DND-41 (cell line): ENCODE measurements at regions not wholly inside any gene's neighbourhood (a gene's known extent, or its start where the extent isn't known, plus 50 kb on each side); places are given as distances from the start of the nearest gene placed in this dataset.

Experiments
- ATAC-seq: fragments of 200-7000 bp; cut with Tn5 transposase; 3 replicates; pipeline ENCODE4 v1.9.1; 2021; ENCODE audit warnings: low read depth; ENCODE audit not compliant: insufficient read depth
- DNase-seq: peaks from one replicate; pipeline ENCODE4 v3.0.0-alpha.2; 2020
- H2AFZ ChIP-seq: 2 replicates; pipeline ENCODE4 v1.6.0; 2012; ENCODE audit warnings: low read depth, low read length
- H3K27ac ChIP-seq: 2 replicates; pipeline ENCODE4 v1.5.1; 2012; ENCODE audit warnings: low read length, inconsistent platforms
- H3K27me3 ChIP-seq: fragments of 200-600 bp; sonication (generic); 2 replicates; pipeline ENCODE4 v1.6.0; 2012; ENCODE audit warnings: low read length, mild to moderate bottlenecking, inconsistent platforms; ENCODE audit not compliant: insufficient read depth, poor library complexity
- H3K36me3 ChIP-seq: 2 replicates; pipeline ENCODE4 v1.5.1; 2012; ENCODE audit warnings: low read length, inconsistent platforms; ENCODE audit not compliant: insufficient read depth
- H3K4me1 ChIP-seq: 2 replicates; pipeline ENCODE4 v1.5.1; 2012; ENCODE audit warnings: mild to moderate bottlenecking, low read length; ENCODE audit not compliant: insufficient read depth
- H3K4me2 ChIP-seq: 2 replicates; pipeline ENCODE4 v1.6.0; 2012; ENCODE audit warnings: mild to moderate bottlenecking, moderate library complexity, low read length, inconsistent platforms; ENCODE audit not compliant: insufficient read depth
- H3K4me3 ChIP-seq, 2 experiments: fragments of 200-600 bp in 1 of 2; shearing (Covaris generic) in 1 of 2; 2 replicates each; pipeline ENCODE4 v1.5.1; 2012 to 2016; ENCODE audit warnings: inconsistent platforms in 2 of 2, low read length in 2 of 2, mild to moderate bottlenecking in 2 of 2, low read depth in 1 of 2, moderate library complexity in 1 of 2
- H3K79me2 ChIP-seq: 2 replicates; pipeline ENCODE4 v1.6.0; 2012; ENCODE audit warnings: low read length, inconsistent platforms; ENCODE audit not compliant: insufficient read depth
- H3K9ac ChIP-seq: 2 replicates; pipeline ENCODE4 v1.6.0; 2012; ENCODE audit warnings: low read depth, mild to moderate bottlenecking, inconsistent platforms, low read length, moderate library complexity
- H3K9me3 ChIP-seq: 2 replicates; pipeline ENCODE4 v1.5.1; 2012; ENCODE audit warnings: low read length, moderate library complexity, mild to moderate bottlenecking, inconsistent platforms; ENCODE audit not compliant: insufficient read depth, severe bottlenecking
- H4K20me1 ChIP-seq: 2 replicates; pipeline ENCODE4 v1.6.0; 2012; ENCODE audit warnings: low read length; ENCODE audit not compliant: insufficient read depth
- CTCF ChIP-seq: IDR thresholded peaks from 2 replicates; pipeline ENCODE4 v1.5.1; 2012; ENCODE audit warnings: borderline replicate concordance, low read length, moderate library complexity, mild to moderate bottlenecking; ENCODE audit not compliant: poor library complexity, severe bottlenecking; ENCODE audit errors: extremely low read depth
- EZH2 ChIP-seq: IDR thresholded peaks from 3 replicates; pipeline ENCODE4 v1.6.1; 2012; ENCODE audit warnings: borderline replicate concordance, low read depth, mild to moderate bottlenecking, moderate library complexity, low read length, inconsistent platforms; ENCODE audit not compliant: severe bottlenecking

DNA sequence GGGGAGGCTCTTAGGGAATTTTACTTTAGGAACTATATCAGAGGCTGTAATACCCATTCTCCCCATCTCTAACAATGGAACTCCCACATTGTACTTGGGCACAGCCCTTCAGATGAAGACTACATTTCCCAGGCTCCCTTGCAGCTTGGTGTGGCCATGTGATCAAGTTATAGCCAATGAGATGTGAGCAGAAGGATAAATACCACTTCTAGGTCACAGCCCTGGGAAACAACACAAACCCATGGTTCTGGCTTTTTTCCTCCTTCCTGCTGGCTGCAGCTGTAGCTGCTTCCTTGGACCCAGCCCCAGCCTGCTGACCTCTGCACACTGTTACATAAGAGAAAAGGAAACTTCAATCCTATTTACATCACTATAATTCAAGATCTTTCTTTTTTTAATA is 445.9 kb upstream of the JARID2 start:
- peak; percentile 48 for DNase-seq

DNA sequence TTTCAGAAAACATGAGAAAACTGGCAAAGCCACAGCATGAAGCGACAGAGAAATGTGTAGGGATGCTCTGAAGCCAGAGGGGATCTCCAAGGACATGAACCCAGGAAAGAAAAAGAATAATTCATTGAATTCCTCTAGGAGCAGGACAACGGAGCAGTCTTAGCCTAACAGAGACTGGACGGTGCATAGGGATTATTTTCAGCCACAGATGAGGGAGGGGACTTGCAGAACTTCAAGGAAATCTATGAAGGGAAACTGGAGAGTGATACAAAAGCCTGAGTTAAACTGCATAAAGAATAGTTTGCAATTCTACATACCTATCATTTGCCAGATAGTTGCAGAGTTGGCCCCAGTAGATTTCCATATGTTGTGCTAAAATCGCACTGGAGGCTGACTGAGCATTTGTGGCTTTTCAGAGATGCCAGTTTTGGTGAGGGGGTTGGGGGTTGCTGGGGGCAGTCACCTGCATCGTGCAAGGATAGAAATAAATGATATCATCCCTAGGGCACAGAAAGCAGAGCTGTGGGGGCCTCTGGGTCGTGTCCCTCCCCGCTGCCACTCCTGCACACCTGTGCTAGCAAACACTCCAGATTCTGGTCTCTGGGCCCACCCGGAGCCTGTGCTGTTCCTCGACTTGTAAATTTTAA is 443.2 kb upstream of the JARID2 start:
- TF ChIP-seq EZH2: no peak
- no peak for TF ChIP-seq CTCF
- no peak overlapping the region for H3K4me3 ChIP-seq
- H3K36me3 ChIP-seq: no peaks in the 10 kb centered on the region
- H2AFZ ChIP-seq: no peak overlapping the region
- DNase-seq (peak; percentile 21), ATAC-seq (0 out of 3 replicates have a peak, but pooled peaks have one; percentile 32)
- H4K20me1 ChIP-seq: no peaks in the 10 kb centered on the region
- H3K27me3 ChIP-seq: no peaks in the 10 kb centered on the region
- no peak overlapping the region for H3K4me2 ChIP-seq
- H3K79me2 ChIP-seq: no peaks in the 10 kb centered on the region
- peaks cover 17% of the 10 kb centered on the region for H3K4me1 ChIP-seq
- no peak overlapping the region for H3K9ac ChIP-seq
- H3K27ac ChIP-seq: no peak overlapping the region
- H3K9me3 ChIP-seq: no peaks in the 10 kb centered on the region

More for the DNA sequence above, 445.9 kb upstream of the JARID2 start:
- Histone ChIP-seq H3K36me3 (no peaks in the 10 kb centered on the region), H2AFZ (no peak overlapping the region), H3K9ac (no peak overlapping the region), H3K79me2 (no peaks in the 10 kb centered on the region), H4K20me1 (no peaks in the 10 kb centered on the region), H3K4me1 (peaks cover 24% of the 10 kb centered on the region), H3K27me3 (no peaks in the 10 kb centered on the region), H3K9me3 (no peaks in the 10 kb centered on the region), H3K4me2 (no peak overlapping the region), H3K4me3 (no peak overlapping the region), H3K27ac (no peak overlapping the region)
- TF ChIP-seq CTCF (no peak), EZH2 (no peak)
- ATAC-seq: peak; percentile 80

DNA sequence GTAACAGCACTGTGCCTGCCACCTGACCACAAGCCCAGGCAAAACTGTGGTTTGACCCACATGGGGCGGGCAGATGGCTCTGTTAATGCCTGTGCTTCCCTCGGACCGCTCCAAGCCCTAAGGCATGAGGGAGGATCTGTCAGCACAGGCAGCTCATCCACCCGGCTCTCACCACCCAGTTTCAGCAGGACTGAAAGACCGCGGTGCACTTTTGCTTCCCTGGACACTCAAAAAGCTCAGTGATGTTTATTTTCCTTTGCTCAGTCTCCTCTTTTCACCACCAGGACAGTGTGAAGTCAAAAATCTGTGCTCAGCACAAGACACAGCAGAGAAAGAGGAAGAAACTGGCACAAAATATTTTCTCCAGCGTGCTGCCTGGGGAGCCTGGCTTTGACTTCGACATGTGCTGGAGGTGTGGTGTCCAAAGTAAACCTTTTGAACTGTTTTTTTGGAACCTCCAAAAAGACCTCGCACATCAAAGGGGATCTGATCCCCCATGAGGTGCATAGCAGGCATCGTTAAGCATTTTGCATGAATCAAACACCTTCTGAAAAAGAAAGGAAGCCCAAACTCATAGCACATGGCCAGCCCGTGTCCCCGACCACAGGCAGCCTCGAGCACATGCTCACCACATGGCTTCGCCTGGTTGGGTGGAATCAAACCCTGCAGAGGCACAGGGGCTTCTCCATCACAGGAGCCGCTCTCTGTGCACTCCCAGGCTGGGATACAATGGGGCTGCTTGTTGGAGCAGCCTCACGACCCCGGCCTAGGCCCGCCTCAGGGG is 441.7 kb upstream of the JARID2 start:
- H2AFZ ChIP-seq: no peak overlapping the region
- DNase-seq: peak; percentile 10
- H3K27ac ChIP-seq: no peak overlapping the region
- no peak overlapping the region for H3K4me3 ChIP-seq
- 0 out of 3 replicates have a peak, but pooled peaks have one; percentile 19 for ATAC-seq
- H3K9me3 ChIP-seq: no peaks in the 10 kb centered on the region
- H3K36me3 ChIP-seq: no peaks in the 10 kb centered on the region
- no peaks in the 10 kb centered on the region for H3K27me3 ChIP-seq
- no peak overlapping the region for H3K4me2 ChIP-seq
- TF ChIP-seq CTCF: no peak
- TF ChIP-seq EZH2: no peak
- peaks cover 1% of the 10 kb centered on the region; the same call in 1 of the 2 replicates for H3K4me1 ChIP-seq
- H4K20me1 ChIP-seq: no peaks in the 10 kb centered on the region
- H3K9ac ChIP-seq: no peak overlapping the region
- H3K79me2 ChIP-seq: no peaks in the 10 kb centered on the region
